ENCODE measurements at regions not wholly inside any gene's neighbourhood (a gene's known extent, or its start where the extent isn't known, plus 50 kb on each side); places are given as distances from the start of the nearest gene placed in this dataset.

DNA sequence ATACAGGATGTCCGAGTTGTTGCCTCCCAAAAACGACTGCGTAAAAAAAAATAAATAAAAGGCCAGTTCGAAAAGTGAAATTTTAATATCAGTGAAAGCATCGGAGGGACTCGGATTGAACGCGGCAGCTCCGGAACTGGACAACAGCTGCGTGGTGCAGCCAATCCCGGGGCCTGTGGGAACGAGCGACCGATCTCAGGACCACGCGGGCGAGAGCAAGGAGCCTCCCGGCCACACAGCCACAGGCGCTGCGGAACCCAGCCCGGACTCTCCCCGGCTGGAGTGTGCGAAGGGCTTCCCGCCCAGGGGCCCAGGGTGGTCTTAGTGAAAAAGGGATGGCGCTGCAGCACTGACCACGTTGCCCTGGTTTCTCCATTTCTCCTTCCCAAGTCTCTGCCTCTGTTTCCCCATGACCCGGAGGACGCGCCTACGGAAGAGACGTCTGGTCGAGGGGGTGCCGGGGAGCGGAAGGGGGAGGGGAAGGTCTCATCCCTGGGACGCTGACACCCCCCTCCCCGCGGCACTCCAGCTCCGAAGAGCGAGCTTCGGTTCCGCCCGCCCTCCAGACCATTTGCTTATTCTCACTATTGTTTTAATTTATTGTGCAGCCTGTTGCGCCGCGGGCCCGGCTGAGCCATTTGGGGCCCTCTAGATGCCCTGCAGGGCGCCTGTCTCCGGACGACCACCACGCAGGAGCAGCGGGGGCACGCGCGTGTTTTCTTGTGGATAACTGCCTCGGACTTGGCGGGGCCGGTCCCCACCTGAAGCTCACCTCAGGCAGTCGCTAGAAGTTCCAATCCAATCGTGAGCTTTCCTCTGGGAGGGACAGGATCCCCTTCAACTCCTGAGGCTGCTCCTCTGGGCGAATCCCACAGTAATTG, 303.0 kb downstream of the PARP8 start:
- no peak overlapping the region for H3K4me3 ChIP-seq (replicated peaks; ENCODE audit: insufficient read depth, low read length)

DNA sequence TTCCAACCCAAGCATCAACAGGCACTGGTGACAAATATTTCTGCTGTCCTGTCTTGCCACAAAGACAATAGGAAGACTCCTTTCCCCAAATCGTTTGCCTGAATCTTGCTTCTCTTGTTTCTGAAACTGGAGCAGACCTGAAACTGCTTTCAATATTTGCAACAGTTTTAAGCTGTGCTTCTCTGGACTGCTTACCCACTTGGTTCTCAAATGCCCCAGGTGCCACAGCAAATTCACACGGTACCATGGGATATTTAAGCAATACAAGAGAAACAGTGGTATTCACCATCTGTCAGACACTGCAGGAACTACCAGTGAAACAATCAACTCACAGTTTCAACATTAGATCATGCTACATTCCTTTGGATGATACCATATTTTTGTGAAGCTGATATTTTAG, 309.4 kb downstream of the PARP8 start:
- Histone ChIP-seq H3K27ac (replicated peaks) (no peak overlapping the region), H3K4me3 (replicated peaks; ENCODE audit: insufficient read depth, low read length) (no peak overlapping the region), H3K27me3 (ENCODE audit: insufficient read depth, poor library complexity, severe bottlenecking) (peaks cover 11% of the 10 kb centered on the region)
- TF ChIP-seq POLR2AphosphoS5 (IDR thresholded peaks at IDR 0.05; ENCODE audit: low read depth) (no peak), GABPA (IDR thresholded peaks at IDR 0.05; ENCODE audit: low read depth) (no peak), SPI1 (IDR thresholded peaks at IDR 0.05; ENCODE audit: borderline replicate concordance, low read depth) (no peak)
- TF ChIP-seq, protein P1, sequence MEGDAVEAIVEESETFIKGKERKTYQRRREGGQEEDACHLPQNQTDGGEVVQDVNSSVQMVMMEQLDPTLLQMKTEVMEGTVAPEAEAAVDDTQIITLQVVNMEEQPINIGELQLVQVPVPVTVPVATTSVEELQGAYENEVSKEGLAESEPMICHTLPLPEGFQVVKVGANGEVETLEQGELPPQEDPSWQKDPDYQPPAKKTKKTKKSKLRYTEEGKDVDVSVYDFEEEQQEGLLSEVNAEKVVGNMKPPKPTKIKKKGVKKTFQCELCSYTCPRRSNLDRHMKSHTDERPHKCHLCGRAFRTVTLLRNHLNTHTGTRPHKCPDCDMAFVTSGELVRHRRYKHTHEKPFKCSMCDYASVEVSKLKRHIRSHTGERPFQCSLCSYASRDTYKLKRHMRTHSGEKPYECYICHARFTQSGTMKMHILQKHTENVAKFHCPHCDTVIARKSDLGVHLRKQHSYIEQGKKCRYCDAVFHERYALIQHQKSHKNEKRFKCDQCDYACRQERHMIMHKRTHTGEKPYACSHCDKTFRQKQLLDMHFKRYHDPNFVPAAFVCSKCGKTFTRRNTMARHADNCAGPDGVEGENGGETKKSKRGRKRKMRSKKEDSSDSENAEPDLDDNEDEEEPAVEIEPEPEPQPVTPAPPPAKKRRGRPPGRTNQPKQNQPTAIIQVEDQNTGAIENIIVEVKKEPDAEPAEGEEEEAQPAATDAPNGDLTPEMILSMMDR (IDR thresholded peaks at IDR 0.05; ENCODE audit: insufficient read depth, low read length), result no peak
- TF ChIP-seq, protein P2, sequence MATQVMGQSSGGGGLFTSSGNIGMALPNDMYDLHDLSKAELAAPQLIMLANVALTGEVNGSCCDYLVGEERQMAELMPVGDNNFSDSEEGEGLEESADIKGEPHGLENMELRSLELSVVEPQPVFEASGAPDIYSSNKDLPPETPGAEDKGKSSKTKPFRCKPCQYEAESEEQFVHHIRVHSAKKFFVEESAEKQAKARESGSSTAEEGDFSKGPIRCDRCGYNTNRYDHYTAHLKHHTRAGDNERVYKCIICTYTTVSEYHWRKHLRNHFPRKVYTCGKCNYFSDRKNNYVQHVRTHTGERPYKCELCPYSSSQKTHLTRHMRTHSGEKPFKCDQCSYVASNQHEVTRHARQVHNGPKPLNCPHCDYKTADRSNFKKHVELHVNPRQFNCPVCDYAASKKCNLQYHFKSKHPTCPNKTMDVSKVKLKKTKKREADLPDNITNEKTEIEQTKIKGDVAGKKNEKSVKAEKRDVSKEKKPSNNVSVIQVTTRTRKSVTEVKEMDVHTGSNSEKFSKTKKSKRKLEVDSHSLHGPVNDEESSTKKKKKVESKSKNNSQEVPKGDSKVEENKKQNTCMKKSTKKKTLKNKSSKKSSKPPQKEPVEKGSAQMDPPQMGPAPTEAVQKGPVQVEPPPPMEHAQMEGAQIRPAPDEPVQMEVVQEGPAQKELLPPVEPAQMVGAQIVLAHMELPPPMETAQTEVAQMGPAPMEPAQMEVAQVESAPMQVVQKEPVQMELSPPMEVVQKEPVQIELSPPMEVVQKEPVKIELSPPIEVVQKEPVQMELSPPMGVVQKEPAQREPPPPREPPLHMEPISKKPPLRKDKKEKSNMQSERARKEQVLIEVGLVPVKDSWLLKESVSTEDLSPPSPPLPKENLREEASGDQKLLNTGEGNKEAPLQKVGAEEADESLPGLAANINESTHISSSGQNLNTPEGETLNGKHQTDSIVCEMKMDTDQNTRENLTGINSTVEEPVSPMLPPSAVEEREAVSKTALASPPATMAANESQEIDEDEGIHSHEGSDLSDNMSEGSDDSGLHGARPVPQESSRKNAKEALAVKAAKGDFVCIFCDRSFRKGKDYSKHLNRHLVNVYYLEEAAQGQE (IDR thresholded peaks at IDR 0.05; ENCODE audit: insufficient replicate concordance, low read depth), result no peak
- no peak for DNase-seq (ENCODE audit: low read depth in 1 of 2, low spot score in 1 of 2)

More for the DNA sequence above, 303.0 kb downstream of the PARP8 start:
- Histone ChIP-seq H3K27me3 (ENCODE audit: insufficient read depth, poor library complexity, severe bottlenecking) (peaks cover 63% of the 10 kb centered on the region), H3K27ac (replicated peaks) (no peak overlapping the region)
- TF ChIP-seq POLR2AphosphoS5 (IDR thresholded peaks at IDR 0.05; ENCODE audit: low read depth) (no peak), GABPA (IDR thresholded peaks at IDR 0.05; ENCODE audit: low read depth) (no peak), SPI1 (IDR thresholded peaks at IDR 0.05; ENCODE audit: borderline replicate concordance, low read depth) (no peak)
- TF ChIP-seq, protein P1 (IDR thresholded peaks at IDR 0.05; ENCODE audit: insufficient read depth, low read length), result no peak
- TF ChIP-seq, protein P2 (IDR thresholded peaks at IDR 0.05; ENCODE audit: insufficient replicate concordance, low read depth), result no peak
- no peak for DNase-seq (ENCODE audit: low read depth in 1 of 2, low spot score in 1 of 2)

DNA sequence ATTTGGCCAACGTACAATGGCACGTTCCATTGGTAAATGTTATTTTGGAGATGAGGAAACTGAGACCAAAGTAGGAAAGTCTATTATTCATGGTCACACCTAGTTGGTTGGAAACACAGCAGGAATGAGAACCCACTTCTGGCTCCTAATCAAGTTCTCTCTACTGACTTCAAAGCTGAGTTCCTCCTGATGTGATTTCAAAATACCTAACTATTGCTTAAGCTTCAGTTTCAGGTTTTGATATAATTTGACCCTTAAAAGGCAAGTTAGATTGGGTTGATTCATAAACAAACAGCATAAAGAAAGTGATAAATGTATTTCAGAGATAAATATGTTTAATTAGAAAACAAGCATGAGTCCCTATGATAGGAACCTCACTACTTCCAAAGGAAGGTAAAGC, 312.5 kb downstream of the PARP8 start:
- H3K27me3 ChIP-seq (ENCODE audit: insufficient read depth, poor library complexity, severe bottlenecking), result peaks cover 16% of the 10 kb centered on the region
- TF ChIP-seq, protein P1 (IDR thresholded peaks at IDR 0.05; ENCODE audit: insufficient read depth, low read length), result no peak
- TF ChIP-seq SPI1 (IDR thresholded peaks at IDR 0.05; ENCODE audit: borderline replicate concordance, low read depth) (no peak), GABPA (IDR thresholded peaks at IDR 0.05; ENCODE audit: low read depth) (no peak), POLR2AphosphoS5 (IDR thresholded peaks at IDR 0.05; ENCODE audit: low read depth) (no peak)
- TF ChIP-seq, protein P2 (IDR thresholded peaks at IDR 0.05; ENCODE audit: insufficient replicate concordance, low read depth), result no peak
- H3K4me3 ChIP-seq (replicated peaks; ENCODE audit: insufficient read depth, low read length), result no peak overlapping the region
- DNase-seq (ENCODE audit: low read depth in 1 of 2, low spot score in 1 of 2), result no peak
- no peak overlapping the region for H3K27ac ChIP-seq (replicated peaks)
